OCI-LY7 (cell line): ENCODE measurements at regions not wholly inside any gene's neighbourhood (a gene's known extent, or its start where the extent isn't known, plus 50 kb on each side); places are given as distances from the start of the nearest gene placed in this dataset.

ENCODE experiments used
- EZH2phosphoT487 ChIP-seq: fragments of 200-600 bp; sonication (generic); IDR thresholded peaks from 2 replicates; pipeline ENCODE4 v1.6.1; 2018; ENCODE audit warnings: low read depth, borderline replicate concordance, mild to moderate bottlenecking, mixed run types, antibody characterized with exemption, low read length, moderate library complexity, mixed read lengths
- TF ChIP-seq, protein P1 (sequence below): fragments of 200-600 bp; sonication (generic); conservative IDR thresholded peaks from 2 replicates; pipeline ENCODE4 v1.5.1; 2014; ENCODE audit warnings: mild to moderate bottlenecking, antibody characterized with exemption, low read length, moderate library complexity, mixed read lengths

DNA sequence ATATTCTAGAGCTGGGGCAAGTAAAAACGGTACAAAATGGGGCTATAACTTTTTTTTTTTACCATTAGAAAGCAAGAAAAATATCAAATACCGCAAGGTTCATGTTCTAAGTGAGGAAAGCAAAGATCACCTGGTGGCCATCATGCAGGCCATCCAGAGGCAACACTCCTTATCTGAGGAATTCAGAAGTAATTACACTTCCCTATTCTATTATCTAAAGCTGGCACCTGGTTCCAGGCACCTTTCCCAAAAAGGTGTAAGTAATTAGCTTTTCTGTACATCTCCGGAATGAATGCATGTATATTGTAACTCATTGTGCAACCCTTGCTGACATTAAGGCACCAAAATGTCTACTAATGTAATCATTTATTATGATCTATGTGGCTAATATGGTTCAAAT is 152.5 kb upstream of the GYPC start:
- TF ChIP-seq, protein P1, sequence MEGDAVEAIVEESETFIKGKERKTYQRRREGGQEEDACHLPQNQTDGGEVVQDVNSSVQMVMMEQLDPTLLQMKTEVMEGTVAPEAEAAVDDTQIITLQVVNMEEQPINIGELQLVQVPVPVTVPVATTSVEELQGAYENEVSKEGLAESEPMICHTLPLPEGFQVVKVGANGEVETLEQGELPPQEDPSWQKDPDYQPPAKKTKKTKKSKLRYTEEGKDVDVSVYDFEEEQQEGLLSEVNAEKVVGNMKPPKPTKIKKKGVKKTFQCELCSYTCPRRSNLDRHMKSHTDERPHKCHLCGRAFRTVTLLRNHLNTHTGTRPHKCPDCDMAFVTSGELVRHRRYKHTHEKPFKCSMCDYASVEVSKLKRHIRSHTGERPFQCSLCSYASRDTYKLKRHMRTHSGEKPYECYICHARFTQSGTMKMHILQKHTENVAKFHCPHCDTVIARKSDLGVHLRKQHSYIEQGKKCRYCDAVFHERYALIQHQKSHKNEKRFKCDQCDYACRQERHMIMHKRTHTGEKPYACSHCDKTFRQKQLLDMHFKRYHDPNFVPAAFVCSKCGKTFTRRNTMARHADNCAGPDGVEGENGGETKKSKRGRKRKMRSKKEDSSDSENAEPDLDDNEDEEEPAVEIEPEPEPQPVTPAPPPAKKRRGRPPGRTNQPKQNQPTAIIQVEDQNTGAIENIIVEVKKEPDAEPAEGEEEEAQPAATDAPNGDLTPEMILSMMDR, result no peak
- no peak for TF ChIP-seq EZH2phosphoT487
